ENCODE measurements at regions not wholly inside any gene's neighbourhood (a gene's known extent, or its start where the extent isn't known, plus 50 kb on each side); places are given as distances from the start of the nearest gene placed in this dataset.
A peak's percentile ranks its signal among the peaks of the same experiment; 100 is the strongest.

- intact Hi-C loops (cut with micrococcal nuclease), result no loop called here
These were observed 277.3 kb downstream of the FOXO1 start for GRCh38 chr13:40389081-40389641.

GRCh38 chr13:40390401-40390916 lies 276.0 kb downstream of the FOXO1 start:
- 98% methylated on average over 8 of the region's 9 CpGs for WGBS (ENCODE audit: insufficient coverage)
- Histone ChIP-seq H3K36me3 (replicated peaks in 1 of 2; ENCODE audit: control insufficient read depth in 1 of 2, insufficient read depth in 2 of 2, low read length in 2 of 2) (no peaks in the 10 kb centered on the region), H3K27ac (ENCODE audit: low read depth in 1 of 2, low read length in 2 of 2) (no peak overlapping the region), H3K4me2 (replicated peaks; ENCODE audit: extremely low read depth, low read length, poor library complexity, severe bottlenecking) (no peak overlapping the region), H3K79me2 (ENCODE audit: insufficient read depth, low read length) (no peaks in the 10 kb centered on the region), H4K20me1 (ENCODE audit: insufficient read depth, low read length) (no peaks in the 10 kb centered on the region), H3K9me3 (replicated peaks in 1 of 2; ENCODE audit: control insufficient read depth in 1 of 2, insufficient read depth in 1 of 2, low read length in 2 of 2) (no peaks in the 10 kb centered on the region), H3K4me1 (ENCODE audit: control insufficient read depth in 1 of 2, insufficient read depth in 2 of 2, low read length in 2 of 2) (peaks cover 7 to 14% of the 10 kb centered on the region in 2 donors), H3K9ac (ENCODE audit: insufficient read depth, low read length, poor library complexity, severe bottlenecking) (no peak overlapping the region), H2AFZ (ENCODE audit: insufficient read depth, low read depth, low read length, poor library complexity, severe bottlenecking) (no peak overlapping the region), H3K27me3 (ENCODE audit: control insufficient read depth in 2 of 2, insufficient read depth in 2 of 2, low read length in 2 of 2) (no peaks in the 10 kb centered on the region), H3K4me3 (replicated peaks in 1 of 3; ENCODE audit: low read depth in 2 of 3, low read length in 3 of 3) (no peak overlapping the region)
- intact Hi-C loops (cut with micrococcal nuclease), result no loop called here
- peaks cover 0 to 2% of the 10 kb centered on the region in 2 donors for H3K36me3 Mint-ChIP-seq
- DNase-seq, result no peak
- peaks cover 12% of the 10 kb centered on the region for H3K4me1 Mint-ChIP-seq
- H3K9me3 Mint-ChIP-seq, result peaks cover 0 to 5% (median 0%) of the 10 kb centered on the region in 7 donors
- no peak for TF ChIP-seq CTCF (IDR thresholded peaks at IDR 0.05)
- H3K4me3 Mint-ChIP-seq, result no peak overlapping the region
- H3K27me3 Mint-ChIP-seq (ENCODE audit: low read depth in 3 of 3), result peaks cover 0 to 8% (median 3%) of the 10 kb centered on the region in 3 donors
- H3K27ac Mint-ChIP-seq, result no peak overlapping the region

More at GRCh38 chr13:40389081-40389641, 277.3 kb downstream of the FOXO1 start:
- no peak for TF ChIP-seq CTCF (IDR thresholded peaks at IDR 0.05)
- no peak overlapping the region for H3K4me3 ChIP-seq (replicated peaks in 1 of 3; ENCODE audit: low read depth in 2 of 3, low read length in 3 of 3)
- H3K79me2 ChIP-seq (ENCODE audit: insufficient read depth, low read length), result no peaks in the 10 kb centered on the region
- H4K20me1 ChIP-seq (ENCODE audit: insufficient read depth, low read length), result no peaks in the 10 kb centered on the region
- WGBS (ENCODE audit: insufficient coverage), result 70% methylated on average over 9 of the region's 10 CpGs
- H3K27me3 ChIP-seq (ENCODE audit: control insufficient read depth in 2 of 2, insufficient read depth in 2 of 2, low read length in 2 of 2), result no peaks in the 10 kb centered on the region
- peaks cover 0 to 2% of the 10 kb centered on the region in 2 donors for H3K36me3 Mint-ChIP-seq
- H3K9me3 ChIP-seq (replicated peaks in 1 of 2; ENCODE audit: control insufficient read depth in 1 of 2, insufficient read depth in 1 of 2, low read length in 2 of 2), result no peaks in the 10 kb centered on the region
- no peak overlapping the region for H3K27ac ChIP-seq (ENCODE audit: low read depth in 1 of 2, low read length in 2 of 2)
- peak overlapping the region in 3 of 7 donors; percentile 61 to 85 (median 74) for H3K27ac Mint-ChIP-seq
- peak overlapping the region; percentile 62 for H2AFZ ChIP-seq (ENCODE audit: insufficient read depth, low read depth, low read length, poor library complexity, severe bottlenecking)
- H3K4me1 ChIP-seq (ENCODE audit: control insufficient read depth in 1 of 2, insufficient read depth in 2 of 2, low read length in 2 of 2), result peaks cover 7 to 14% of the 10 kb centered on the region in 2 donors
- H3K9me3 Mint-ChIP-seq, result peaks cover 0 to 5% (median 0%) of the 10 kb centered on the region in 7 donors
- H3K27me3 Mint-ChIP-seq (ENCODE audit: low read depth in 3 of 3), result peaks cover 0 to 9% (median 2%) of the 10 kb centered on the region in 3 donors
- H3K4me2 ChIP-seq (replicated peaks; ENCODE audit: extremely low read depth, low read length, poor library complexity, severe bottlenecking), result no peak overlapping the region
- no peak for DNase-seq
- H3K9ac ChIP-seq (ENCODE audit: insufficient read depth, low read length, poor library complexity, severe bottlenecking), result peak overlapping the region; percentile 22
- no peaks in the 10 kb centered on the region for H3K36me3 ChIP-seq (replicated peaks in 1 of 2; ENCODE audit: control insufficient read depth in 1 of 2, insufficient read depth in 2 of 2, low read length in 2 of 2)
- peaks cover 16% of the 10 kb centered on the region for H3K4me1 Mint-ChIP-seq
- peak overlapping the region in 1 of 2 donors; percentile 56 for H3K4me3 Mint-ChIP-seq
